ENCODE measurements at regions not wholly inside any gene's neighbourhood (a gene's known extent, or its start where the extent isn't known, plus 50 kb on each side); places are given as distances from the start of the nearest gene placed in this dataset.

DNA sequence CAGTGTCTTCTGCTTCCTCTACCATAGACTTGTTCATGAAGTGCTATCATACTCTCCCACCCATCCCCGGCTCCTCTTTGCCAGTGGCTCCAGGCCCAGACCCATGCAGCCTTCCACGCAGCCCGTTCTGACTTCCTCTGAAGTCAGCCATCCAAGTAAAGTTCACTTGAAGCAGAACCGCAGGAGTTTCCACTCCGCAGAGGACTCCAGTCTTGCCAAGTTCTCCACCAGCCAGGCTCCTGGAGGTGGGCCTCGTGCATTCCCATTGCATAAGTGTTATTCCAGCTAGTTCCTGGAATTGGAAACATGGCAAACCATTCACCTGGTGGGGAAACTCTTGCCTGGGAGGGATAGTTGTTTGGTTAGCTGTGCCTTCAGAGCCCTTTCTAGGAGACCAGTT lies 185.1 kb downstream of the PLPP3 start:
- Histone ChIP-seq H3K9me2 (ENCODE audit: insufficient read depth, low read length) (no peaks in the 10 kb centered on the region), H3K4me1 (ENCODE audit: insufficient read depth, low read length, poor library complexity, severe bottlenecking) (no peaks in the 10 kb centered on the region), H3K4me3 (ENCODE audit: low read depth, low read length, poor library complexity, severe bottlenecking) (no peak overlapping the region), H3K27ac (ENCODE audit: low read depth, low read length, poor library complexity, severe bottlenecking) (no peak overlapping the region), H4K20me1 (ENCODE audit: insufficient read depth, low read length) (no peaks in the 10 kb centered on the region), H3K36me3 (ENCODE audit: insufficient read depth, low read length) (no peaks in the 10 kb centered on the region), H3K4me2 (ENCODE audit: low read length) (no peak overlapping the region), H3K79me2 (ENCODE audit: insufficient read depth, low read depth, low read length) (no peaks in the 10 kb centered on the region), H2AFZ (ENCODE audit: low read length) (no peak overlapping the region), H3K9me3 (ENCODE audit: low read length) (no peaks in the 10 kb centered on the region)
- ChIA-PET CTCF (ENCODE audit: unreplicated experiment) (no interaction called here), POLR2A (no interaction called here)
- no peak for DNase-seq (ENCODE audit: low spot score)
- intact Hi-C loops (cut with micrococcal nuclease; ENCODE audit: unreplicated experiment): no loop called here
- no peak for TF ChIP-seq EZH2phosphoT487 (IDR thresholded peaks at IDR 0.05; ENCODE audit: borderline replicate concordance, low read depth, low read length)
- TF ChIP-seq, protein P1, sequence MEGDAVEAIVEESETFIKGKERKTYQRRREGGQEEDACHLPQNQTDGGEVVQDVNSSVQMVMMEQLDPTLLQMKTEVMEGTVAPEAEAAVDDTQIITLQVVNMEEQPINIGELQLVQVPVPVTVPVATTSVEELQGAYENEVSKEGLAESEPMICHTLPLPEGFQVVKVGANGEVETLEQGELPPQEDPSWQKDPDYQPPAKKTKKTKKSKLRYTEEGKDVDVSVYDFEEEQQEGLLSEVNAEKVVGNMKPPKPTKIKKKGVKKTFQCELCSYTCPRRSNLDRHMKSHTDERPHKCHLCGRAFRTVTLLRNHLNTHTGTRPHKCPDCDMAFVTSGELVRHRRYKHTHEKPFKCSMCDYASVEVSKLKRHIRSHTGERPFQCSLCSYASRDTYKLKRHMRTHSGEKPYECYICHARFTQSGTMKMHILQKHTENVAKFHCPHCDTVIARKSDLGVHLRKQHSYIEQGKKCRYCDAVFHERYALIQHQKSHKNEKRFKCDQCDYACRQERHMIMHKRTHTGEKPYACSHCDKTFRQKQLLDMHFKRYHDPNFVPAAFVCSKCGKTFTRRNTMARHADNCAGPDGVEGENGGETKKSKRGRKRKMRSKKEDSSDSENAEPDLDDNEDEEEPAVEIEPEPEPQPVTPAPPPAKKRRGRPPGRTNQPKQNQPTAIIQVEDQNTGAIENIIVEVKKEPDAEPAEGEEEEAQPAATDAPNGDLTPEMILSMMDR (conservative IDR thresholded peaks at IDR 0.05; ENCODE audit: low read length): no peak
- BruUV-seq (replicated peaks): no TSS peak

DNA sequence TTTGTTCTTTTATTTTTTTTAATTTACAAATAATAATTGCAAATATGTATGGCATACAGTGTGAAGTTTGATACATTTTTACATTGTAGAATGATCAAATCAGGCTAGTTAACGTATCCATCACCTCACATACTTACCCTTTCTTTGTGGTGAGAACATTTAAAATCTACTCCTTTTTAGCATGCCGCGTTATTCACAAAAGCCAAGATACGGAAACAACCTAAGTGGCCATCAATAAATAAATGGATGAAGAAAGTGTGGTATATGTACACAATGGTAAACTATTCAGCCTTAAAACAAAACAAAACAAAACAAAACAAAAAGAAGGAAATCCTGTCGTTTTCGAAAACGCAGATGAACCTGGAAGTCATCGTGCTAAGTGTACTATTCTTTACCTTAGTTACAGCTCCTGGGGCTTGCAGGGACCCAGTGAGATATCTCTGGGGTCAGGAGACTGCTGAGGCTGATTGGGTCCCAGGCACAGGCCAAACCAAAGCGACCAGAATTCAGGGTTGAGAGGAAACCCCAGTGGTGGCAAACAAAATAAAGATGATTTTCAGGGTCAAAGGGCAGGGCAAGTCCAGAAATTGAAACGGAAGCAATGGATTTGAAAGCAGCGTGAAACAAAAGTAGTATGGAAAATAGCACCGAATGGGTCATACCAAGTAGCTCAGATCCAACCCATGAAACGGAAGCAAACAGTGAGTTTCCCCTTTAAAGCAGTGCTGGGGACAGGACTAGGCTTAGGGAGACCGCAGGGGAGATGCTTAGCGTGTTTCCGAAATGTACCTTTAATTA lies 188.2 kb downstream of the PLPP3 start:
- no peak for TF ChIP-seq EZH2phosphoT487 (IDR thresholded peaks at IDR 0.05; ENCODE audit: borderline replicate concordance, low read depth, low read length)
- TF ChIP-seq, protein P1 (conservative IDR thresholded peaks at IDR 0.05; ENCODE audit: low read length): no peak
- Histone ChIP-seq H3K36me3 (ENCODE audit: insufficient read depth, low read length) (no peaks in the 10 kb centered on the region), H3K27ac (ENCODE audit: low read depth, low read length, poor library complexity, severe bottlenecking) (no peak overlapping the region), H3K9me3 (ENCODE audit: low read length) (no peaks in the 10 kb centered on the region), H3K79me2 (ENCODE audit: insufficient read depth, low read depth, low read length) (no peaks in the 10 kb centered on the region), H3K4me3 (ENCODE audit: low read depth, low read length, poor library complexity, severe bottlenecking) (no peak overlapping the region), H3K9me2 (ENCODE audit: insufficient read depth, low read length) (no peaks in the 10 kb centered on the region), H4K20me1 (ENCODE audit: insufficient read depth, low read length) (no peaks in the 10 kb centered on the region), H3K4me2 (ENCODE audit: low read length) (no peak overlapping the region), H3K4me1 (ENCODE audit: insufficient read depth, low read length, poor library complexity, severe bottlenecking) (no peaks in the 10 kb centered on the region), H2AFZ (ENCODE audit: low read length) (no peak overlapping the region)
- DNase-seq (ENCODE audit: low spot score): no peak
- CTCF ChIA-PET (ENCODE audit: unreplicated experiment): no interaction called here
- POLR2A ChIA-PET: no interaction called here
- no TSS peak for BruUV-seq (replicated peaks)
- intact Hi-C loops (cut with micrococcal nuclease; ENCODE audit: unreplicated experiment): no loop called here

DNA sequence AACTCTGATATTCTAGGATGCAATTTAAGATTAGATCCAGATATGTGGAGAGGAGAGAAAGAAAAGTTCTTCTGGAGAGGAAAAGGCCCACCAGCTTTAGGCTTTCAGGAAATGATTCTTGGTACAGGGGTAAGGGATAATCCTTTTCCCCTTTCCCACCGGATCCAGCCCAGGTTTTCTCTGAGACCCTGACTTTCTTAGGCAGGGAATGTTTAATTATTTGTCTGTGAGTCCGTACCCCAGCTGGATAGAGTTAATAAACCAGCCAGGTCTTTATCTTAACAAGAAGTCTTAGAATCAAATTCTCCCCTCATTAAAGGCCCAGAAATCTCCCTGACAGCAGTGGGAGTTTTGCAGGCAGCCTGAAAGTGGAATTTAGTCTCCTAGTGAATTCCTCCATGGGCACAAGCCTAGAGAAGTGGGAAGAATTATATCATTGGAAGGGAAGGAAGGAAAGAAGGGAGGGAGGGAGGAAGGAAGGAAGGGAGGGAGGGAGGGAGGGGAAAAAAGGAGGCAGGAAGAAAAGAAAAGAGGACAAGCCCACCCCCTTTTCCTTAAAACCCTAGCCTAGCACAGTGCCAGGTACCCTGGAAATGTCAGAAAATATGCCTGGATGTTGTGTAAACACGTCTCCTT lies 189.0 kb downstream of the PLPP3 start:
- intact Hi-C loops (cut with micrococcal nuclease; ENCODE audit: unreplicated experiment): no loop called here
- no peaks in the 10 kb centered on the region for H3K36me3 ChIP-seq (ENCODE audit: insufficient read depth, low read length)
- H3K79me2 ChIP-seq (ENCODE audit: insufficient read depth, low read depth, low read length): no peaks in the 10 kb centered on the region
- no TSS peak for BruUV-seq (replicated peaks)
- H3K9me3 ChIP-seq (ENCODE audit: low read length): no peaks in the 10 kb centered on the region
- no peaks in the 10 kb centered on the region; the same call in 1 of the 2 replicates for H3K9me2 ChIP-seq (ENCODE audit: insufficient read depth, low read length)
- TF ChIP-seq, protein P1 (conservative IDR thresholded peaks at IDR 0.05; ENCODE audit: low read length): no peak
- no peak for TF ChIP-seq EZH2phosphoT487 (IDR thresholded peaks at IDR 0.05; ENCODE audit: borderline replicate concordance, low read depth, low read length)
- H4K20me1 ChIP-seq (ENCODE audit: insufficient read depth, low read length): no peaks in the 10 kb centered on the region
- no peak overlapping the region for H3K4me2 ChIP-seq (ENCODE audit: low read length)
- no peak overlapping the region for H2AFZ ChIP-seq (ENCODE audit: low read length)
- CTCF ChIA-PET (ENCODE audit: unreplicated experiment): no interaction called here
- H3K4me3 ChIP-seq (ENCODE audit: low read depth, low read length, poor library complexity, severe bottlenecking): no peak overlapping the region
- H3K4me1 ChIP-seq (ENCODE audit: insufficient read depth, low read length, poor library complexity, severe bottlenecking): no peaks in the 10 kb centered on the region
- DNase-seq (ENCODE audit: low spot score): no peak
- POLR2A ChIA-PET: interaction anchor here (0.6 kb wide), 1 partner anchor 85 kb away, joined by 5 read pairs; no protein-coding TSS in a partner anchor
- no peak overlapping the region for H3K27ac ChIP-seq (ENCODE audit: low read depth, low read length, poor library complexity, severe bottlenecking)
